ENCODE measurements at regions not wholly inside any gene's neighbourhood (a gene's known extent, or its start where the extent isn't known, plus 50 kb on each side); places are given as distances from the start of the nearest gene placed in this dataset.

DNA sequence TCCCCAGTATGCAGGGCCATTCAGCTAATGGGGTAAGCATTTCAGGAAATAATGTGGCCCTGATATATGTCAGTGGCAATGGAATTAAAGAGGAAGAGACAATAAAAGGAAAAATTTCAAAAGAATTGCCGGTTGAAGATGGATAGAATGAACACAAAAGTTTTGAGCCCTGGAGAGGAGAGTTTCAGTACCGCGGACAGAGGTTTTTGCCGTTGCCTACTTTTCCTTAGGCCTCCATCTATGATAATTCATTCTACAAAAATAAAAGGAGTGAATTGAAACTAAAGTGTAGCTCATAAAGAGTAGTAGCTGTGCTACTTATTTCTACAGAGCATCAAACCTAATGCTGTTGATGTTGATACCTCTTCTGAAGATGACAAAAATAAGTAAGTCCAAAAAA is 140.7 kb downstream of the RNASET2 start:
- no peak for DNase-seq (ENCODE audit: extremely low read depth, low read depth)
- TF ChIP-seq, protein P1, sequence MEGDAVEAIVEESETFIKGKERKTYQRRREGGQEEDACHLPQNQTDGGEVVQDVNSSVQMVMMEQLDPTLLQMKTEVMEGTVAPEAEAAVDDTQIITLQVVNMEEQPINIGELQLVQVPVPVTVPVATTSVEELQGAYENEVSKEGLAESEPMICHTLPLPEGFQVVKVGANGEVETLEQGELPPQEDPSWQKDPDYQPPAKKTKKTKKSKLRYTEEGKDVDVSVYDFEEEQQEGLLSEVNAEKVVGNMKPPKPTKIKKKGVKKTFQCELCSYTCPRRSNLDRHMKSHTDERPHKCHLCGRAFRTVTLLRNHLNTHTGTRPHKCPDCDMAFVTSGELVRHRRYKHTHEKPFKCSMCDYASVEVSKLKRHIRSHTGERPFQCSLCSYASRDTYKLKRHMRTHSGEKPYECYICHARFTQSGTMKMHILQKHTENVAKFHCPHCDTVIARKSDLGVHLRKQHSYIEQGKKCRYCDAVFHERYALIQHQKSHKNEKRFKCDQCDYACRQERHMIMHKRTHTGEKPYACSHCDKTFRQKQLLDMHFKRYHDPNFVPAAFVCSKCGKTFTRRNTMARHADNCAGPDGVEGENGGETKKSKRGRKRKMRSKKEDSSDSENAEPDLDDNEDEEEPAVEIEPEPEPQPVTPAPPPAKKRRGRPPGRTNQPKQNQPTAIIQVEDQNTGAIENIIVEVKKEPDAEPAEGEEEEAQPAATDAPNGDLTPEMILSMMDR (IDR thresholded peaks at IDR 0.05; ENCODE audit: low read depth, low read length) = no peak

DNA sequence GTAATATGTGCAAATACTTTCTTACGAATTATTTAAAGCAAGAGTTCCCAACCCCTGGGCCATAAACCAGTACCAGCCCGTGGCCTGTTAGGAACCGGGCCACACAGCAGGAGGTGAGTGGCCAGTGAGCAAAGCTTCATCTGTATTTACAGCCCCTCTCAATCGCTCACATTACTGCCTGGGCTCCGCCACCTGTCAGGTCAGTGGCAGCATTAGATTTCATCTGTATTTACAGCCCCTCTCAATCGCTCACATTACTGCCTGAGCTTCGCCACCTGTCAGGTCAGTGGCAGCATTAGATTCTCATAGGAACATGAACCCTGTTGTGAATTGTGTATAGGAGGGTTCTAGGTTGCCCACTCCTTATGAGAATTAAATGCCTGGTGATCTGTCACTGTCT is 142.0 kb downstream of the RNASET2 start:
- TF ChIP-seq, protein P1 (IDR thresholded peaks at IDR 0.05; ENCODE audit: low read depth, low read length) = no peak
- no peak for DNase-seq (ENCODE audit: extremely low read depth, low read depth)

DNA sequence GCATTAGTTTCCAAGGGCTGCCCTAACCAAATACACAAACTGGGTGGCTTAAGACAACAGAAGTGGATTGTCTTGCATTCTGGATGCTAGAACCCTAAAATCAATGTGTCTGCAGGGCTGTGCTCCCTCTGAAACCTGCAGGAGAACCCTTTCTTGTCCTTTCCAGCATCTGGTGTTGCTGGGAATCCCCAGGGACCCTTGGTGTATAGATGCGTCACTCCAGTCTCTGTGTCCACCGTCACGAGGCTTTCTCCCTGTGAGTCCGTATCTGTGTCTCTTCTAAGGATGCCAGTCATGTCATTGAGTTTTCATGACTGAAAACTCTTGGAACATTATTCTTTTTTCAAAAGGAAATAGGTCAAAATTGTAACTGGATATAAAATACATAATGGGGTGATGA is 142.9 kb downstream of the RNASET2 start:
- no peak for DNase-seq (ENCODE audit: extremely low read depth, low read depth)
- TF ChIP-seq, protein P1 (IDR thresholded peaks at IDR 0.05; ENCODE audit: low read depth, low read length) = no peak

DNA sequence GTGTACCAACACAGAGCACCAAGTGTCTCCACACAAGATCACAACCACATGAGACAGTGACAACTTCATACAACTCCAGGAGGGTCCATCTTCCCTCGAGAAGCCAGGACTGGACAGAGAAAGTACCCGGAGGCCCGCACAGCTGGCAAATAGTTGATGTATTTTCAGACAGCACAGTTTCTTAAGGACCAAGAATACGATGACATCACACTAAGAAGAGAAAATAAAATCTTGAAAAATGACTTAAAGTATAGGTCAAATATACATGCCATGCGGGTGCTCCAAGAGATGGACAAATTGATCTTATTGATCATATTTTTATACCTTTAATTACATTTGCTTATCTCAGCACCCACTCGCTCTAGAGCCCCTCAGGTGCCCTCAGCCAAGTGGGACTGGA is 145.5 kb downstream of the RNASET2 start:
- no peak for DNase-seq (ENCODE audit: extremely low read depth, low read depth)
- TF ChIP-seq, protein P1 (IDR thresholded peaks at IDR 0.05; ENCODE audit: low read depth, low read length) = no peak

DNA sequence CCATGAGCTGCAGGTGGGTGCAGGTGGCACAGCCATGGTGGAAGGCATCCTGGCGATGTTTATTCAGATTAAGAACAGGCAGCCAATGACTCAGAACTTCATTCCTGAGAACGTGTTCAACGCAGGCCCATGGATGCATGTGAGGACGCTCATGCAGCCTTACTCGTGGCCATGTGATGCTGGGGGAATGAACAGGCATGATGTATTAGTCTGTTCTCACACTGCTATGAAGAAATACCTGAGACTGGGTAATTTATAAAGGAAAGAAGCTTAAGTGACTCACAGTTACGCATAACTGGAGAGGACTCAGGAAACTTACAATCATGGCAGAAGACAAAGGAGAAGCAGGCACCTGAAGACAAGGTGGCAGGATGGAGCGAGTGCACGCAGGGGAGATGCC is 146.6 kb downstream of the RNASET2 start:
- TF ChIP-seq, protein P1 (IDR thresholded peaks at IDR 0.05; ENCODE audit: low read depth, low read length) = no peak
- DNase-seq (ENCODE audit: extremely low read depth, low read depth) = no peak

DNA sequence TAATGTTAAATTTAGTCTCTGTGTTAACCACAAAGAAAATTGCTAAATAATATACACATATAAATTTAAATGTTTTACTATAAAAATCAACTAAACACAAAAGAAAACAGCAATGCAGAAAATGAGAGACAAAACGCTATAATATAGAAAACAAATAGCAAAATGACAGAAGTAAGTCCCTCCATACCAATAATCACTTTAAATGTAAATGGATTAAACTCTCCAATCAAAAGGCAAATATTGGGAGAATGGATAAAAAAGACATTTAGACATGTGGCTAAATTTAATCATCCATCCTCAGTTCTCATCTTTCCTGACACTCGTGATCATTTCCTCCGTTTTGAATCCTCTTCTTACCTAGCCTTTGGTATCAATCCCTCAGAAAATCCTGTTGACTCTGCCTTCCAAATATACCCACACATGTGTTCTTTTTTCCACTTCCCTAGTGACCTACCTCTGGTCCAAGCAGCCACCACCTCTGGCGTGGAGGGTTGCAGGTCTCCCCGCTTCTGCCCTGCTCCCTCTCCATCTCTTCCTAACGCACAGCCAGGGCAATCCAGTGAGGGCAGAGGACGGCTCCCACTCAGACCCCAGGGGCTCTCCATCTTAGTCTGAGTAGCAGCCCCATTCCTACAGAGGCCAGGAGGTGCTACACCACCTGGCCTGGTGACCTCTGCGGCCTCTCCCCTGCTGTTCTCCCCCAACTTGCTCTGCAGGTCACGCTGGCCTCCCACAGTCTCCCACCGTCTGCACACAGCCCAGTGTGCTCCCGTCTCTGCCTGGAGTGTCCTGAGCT is 149.2 kb downstream of the RNASET2 start:
- TF ChIP-seq, protein P1 (IDR thresholded peaks at IDR 0.05; ENCODE audit: low read depth, low read length) = no peak

DNA sequence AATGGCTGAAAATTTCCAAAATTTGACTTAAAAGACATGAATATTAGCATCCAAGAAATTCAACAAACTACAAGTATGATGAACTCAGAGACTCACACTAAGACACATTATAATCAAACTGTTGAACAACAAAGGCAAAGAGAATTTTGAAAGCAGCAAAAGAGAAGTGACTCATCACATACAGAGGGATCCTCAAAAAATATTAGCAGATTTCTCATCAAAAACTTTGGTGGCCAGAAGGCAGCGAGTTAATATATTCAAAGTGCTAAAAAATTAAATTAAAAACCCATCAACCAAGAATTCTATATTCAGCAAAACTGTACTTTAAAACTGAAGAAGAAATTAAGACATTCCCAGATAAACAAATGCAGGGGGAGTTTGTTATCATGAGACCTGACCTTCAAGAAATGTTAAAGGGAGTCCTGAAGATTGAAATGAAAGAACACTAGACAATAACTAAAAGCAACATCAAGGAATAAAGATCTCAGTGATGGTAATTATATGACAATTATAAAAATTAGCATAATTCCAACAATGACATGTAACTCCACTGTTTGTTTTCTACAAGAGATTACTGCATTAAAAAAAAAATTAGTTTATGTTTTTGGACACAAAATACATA is 150.0 kb downstream of the RNASET2 start:
- no peak for DNase-seq (ENCODE audit: extremely low read depth, low read depth)
- TF ChIP-seq, protein P1 (IDR thresholded peaks at IDR 0.05; ENCODE audit: low read depth, low read length) = no peak

More for the DNA sequence above, 149.2 kb downstream of the RNASET2 start:
- no peak for DNase-seq (ENCODE audit: extremely low read depth, low read depth)
